Activated naive CD8-positive, alpha-beta T cell treated with anti-CD3 and anti-CD28 coated beads, Interleukin-2, amount 10 ng/mL, durations not matched to agents 7 days and 5 days (primary cell): ENCODE measurements at regions not wholly inside any gene's neighbourhood (a gene's known extent, or its start where the extent isn't known, plus 50 kb on each side); places are given as distances from the start of the nearest gene placed in this dataset.

Experiments
- ATAC-seq: fragments of 150-1000 bp; cut with Tn5 transposase; one replicate; pipeline ENCODE4 v1.10.0; 2021; ENCODE audit warnings: low read depth, moderate library complexity
- POLR2A ChIA-PET: fragments of 350-600 bp; sonication (Branson Sonifier 250); formaldehyde crosslinking; loops from one replicate; lab custom pipeline; 2021; ENCODE audit warnings: antibody characterized with exemption; lab: Charles Lee
- DNase-seq: peaks from one replicate; pipeline ENCODE4 v3.0.0; 2021
- H3K27ac Mint-ChIP-seq: one replicate; pipeline ENCODE4 v1.8.0; 2022; ENCODE audit warnings: mild to moderate bottlenecking, mixed read lengths
- H3K27me3 Mint-ChIP-seq: one replicate; pipeline ENCODE4 v1.8.0; 2022; ENCODE audit warnings: mild to moderate bottlenecking, moderate library complexity, mixed read lengths
- H3K36me3 Mint-ChIP-seq: one replicate; pipeline ENCODE4 v1.8.0; 2021; ENCODE audit warnings: mild to moderate bottlenecking, mixed read lengths
- H3K4me1 Mint-ChIP-seq: one replicate; pipeline ENCODE4 v1.8.0; 2021; ENCODE audit warnings: mixed read lengths
- H3K4me3 Mint-ChIP-seq: one replicate; pipeline ENCODE4 v1.8.0; 2022; ENCODE audit warnings: mild to moderate bottlenecking, moderate library complexity, mixed read lengths
- H3K9me3 Mint-ChIP-seq: one replicate; pipeline ENCODE4 v1.8.0; 2021; ENCODE audit warnings: mixed read lengths

- ATAC-seq: no peak
- no peak overlapping the region for H3K4me3 Mint-ChIP-seq
- H3K27ac Mint-ChIP-seq: no peak overlapping the region
Measured at GRCh38 chr4:28744066-28744465, 1883.4 kb downstream of the STIM2 start.

GRCh38 chr4:28754376-28754775 is 1893.7 kb downstream of the STIM2 start:
- POLR2A ChIA-PET: no interaction called here
- no peaks in the 10 kb centered on the region for H3K36me3 Mint-ChIP-seq
- no peak overlapping the region for H3K4me3 Mint-ChIP-seq
- H3K9me3 Mint-ChIP-seq: peaks cover 1% of the 10 kb centered on the region
- no peaks in the 10 kb centered on the region for H3K27me3 Mint-ChIP-seq
- no peak for DNase-seq
- H3K27ac Mint-ChIP-seq: no peak overlapping the region
- no peaks in the 10 kb centered on the region for H3K4me1 Mint-ChIP-seq
- no peak for ATAC-seq

More at GRCh38 chr4:28744066-28744465, 1883.4 kb downstream of the STIM2 start:
- H3K9me3 Mint-ChIP-seq: peaks cover 1% of the 10 kb centered on the region
- H3K36me3 Mint-ChIP-seq: no peaks in the 10 kb centered on the region
- POLR2A ChIA-PET: no interaction called here
- no peaks in the 10 kb centered on the region for H3K4me1 Mint-ChIP-seq
- no peak for DNase-seq
- H3K27me3 Mint-ChIP-seq: no peaks in the 10 kb centered on the region

- H3K27ac Mint-ChIP-seq: no peak overlapping the region
- DNase-seq: no peak
Measured at GRCh38 chr4:28755081-28755480, 1894.4 kb downstream of the STIM2 start.

GRCh38 chr4:28759064-28759463 is 1898.4 kb downstream of the STIM2 start:
- Mint-ChIP-seq H3K4me1 (no peaks in the 10 kb centered on the region), H3K4me3 (no peak overlapping the region), H3K9me3 (peaks cover 6% of the 10 kb centered on the region), H3K36me3 (no peaks in the 10 kb centered on the region), H3K27me3 (no peaks in the 10 kb centered on the region), H3K27ac (no peak overlapping the region)
- DNase-seq: no peak
- no peak for ATAC-seq
- POLR2A ChIA-PET: no interaction called here

More at GRCh38 chr4:28755081-28755480, 1894.4 kb downstream of the STIM2 start:
- H3K4me1 Mint-ChIP-seq: no peaks in the 10 kb centered on the region
- no peak overlapping the region for H3K4me3 Mint-ChIP-seq
- H3K27me3 Mint-ChIP-seq: no peaks in the 10 kb centered on the region
- ATAC-seq: no peak
- H3K9me3 Mint-ChIP-seq: peaks cover 6% of the 10 kb centered on the region
- H3K36me3 Mint-ChIP-seq: no peaks in the 10 kb centered on the region
- POLR2A ChIA-PET: no interaction called here

- no peak for DNase-seq
- no peak overlapping the region for H3K27ac Mint-ChIP-seq
- ATAC-seq: no peak
- H3K4me3 Mint-ChIP-seq: no peak overlapping the region
- no peaks in the 10 kb centered on the region for H3K36me3 Mint-ChIP-seq
- no peaks in the 10 kb centered on the region for H3K27me3 Mint-ChIP-seq
- POLR2A ChIA-PET: no interaction called here
- peaks cover 6% of the 10 kb centered on the region for H3K9me3 Mint-ChIP-seq
- H3K4me1 Mint-ChIP-seq: no peaks in the 10 kb centered on the region
Measured at GRCh38 chr4:28760003-28760402, 1899.4 kb downstream of the STIM2 start.

GRCh38 chr4:28772066-28772465 is 1911.4 kb downstream of the STIM2 start:
- Mint-ChIP-seq H3K27me3 (no peaks in the 10 kb centered on the region), H3K4me3 (no peak overlapping the region), H3K4me1 (no peaks in the 10 kb centered on the region), H3K36me3 (no peaks in the 10 kb centered on the region), H3K27ac (no peak overlapping the region), H3K9me3 (no peaks in the 10 kb centered on the region)
- POLR2A ChIA-PET: no interaction called here
- ATAC-seq (no peak), DNase-seq (no peak)

GRCh38 chr4:28772788-28773187 is 1912.1 kb downstream of the STIM2 start:
- H3K27me3 Mint-ChIP-seq: no peaks in the 10 kb centered on the region
- no peak overlapping the region for H3K27ac Mint-ChIP-seq
- POLR2A ChIA-PET: no interaction called here
- ATAC-seq: no peak
- H3K4me1 Mint-ChIP-seq: no peaks in the 10 kb centered on the region
- no peak overlapping the region for H3K4me3 Mint-ChIP-seq
- no peak for DNase-seq
- H3K9me3 Mint-ChIP-seq: no peaks in the 10 kb centered on the region
- H3K36me3 Mint-ChIP-seq: no peaks in the 10 kb centered on the region

- Mint-ChIP-seq H3K36me3 (no peaks in the 10 kb centered on the region), H3K27ac (no peak overlapping the region), H3K27me3 (no peaks in the 10 kb centered on the region), H3K9me3 (no peaks in the 10 kb centered on the region), H3K4me1 (no peaks in the 10 kb centered on the region), H3K4me3 (no peak overlapping the region)
- no peak for DNase-seq
- no peak for ATAC-seq
- POLR2A ChIA-PET: no interaction called here
Measured at GRCh38 chr4:28774344-28774743, 1913.7 kb downstream of the STIM2 start.

- ATAC-seq (no peak), DNase-seq (no peak)
- no peaks in the 10 kb centered on the region for H3K9me3 Mint-ChIP-seq
- POLR2A ChIA-PET: no interaction called here
- no peaks in the 10 kb centered on the region for H3K4me1 Mint-ChIP-seq
- H3K4me3 Mint-ChIP-seq: no peak overlapping the region
- H3K36me3 Mint-ChIP-seq: no peaks in the 10 kb centered on the region
- H3K27ac Mint-ChIP-seq: no peak overlapping the region
- no peaks in the 10 kb centered on the region for H3K27me3 Mint-ChIP-seq
Measured at GRCh38 chr4:28776004-28776403, 1915.4 kb downstream of the STIM2 start.

- Mint-ChIP-seq H3K27ac (no peak overlapping the region), H3K4me1 (no peaks in the 10 kb centered on the region), H3K36me3 (no peaks in the 10 kb centered on the region), H3K9me3 (peaks cover 2% of the 10 kb centered on the region), H3K4me3 (no peak overlapping the region), H3K27me3 (no peaks in the 10 kb centered on the region)
- POLR2A ChIA-PET: no interaction called here
- ATAC-seq (no peak), DNase-seq (no peak)
Measured at GRCh38 chr4:28784188-28784587, 1923.5 kb downstream of the STIM2 start.

GRCh38 chr4:28787947-28788346 is 1927.3 kb downstream of the STIM2 start:
- Mint-ChIP-seq H3K4me3 (no peak overlapping the region), H3K27me3 (no peaks in the 10 kb centered on the region), H3K27ac (no peak overlapping the region), H3K4me1 (no peaks in the 10 kb centered on the region), H3K9me3 (peaks cover 2% of the 10 kb centered on the region), H3K36me3 (no peaks in the 10 kb centered on the region)
- DNase-seq (no peak), ATAC-seq (no peak)
- POLR2A ChIA-PET: no interaction called here

- Mint-ChIP-seq H3K27me3 (no peaks in the 10 kb centered on the region), H3K4me1 (no peaks in the 10 kb centered on the region), H3K4me3 (no peak overlapping the region), H3K36me3 (no peaks in the 10 kb centered on the region), H3K27ac (no peak overlapping the region), H3K9me3 (peaks cover 2% of the 10 kb centered on the region)
- no peak for ATAC-seq
- POLR2A ChIA-PET: no interaction called here
- DNase-seq: no peak
Measured at GRCh38 chr4:28788929-28789490, 1928.4 kb downstream of the STIM2 start.

- H3K27me3 Mint-ChIP-seq: no peaks in the 10 kb centered on the region
- H3K27ac Mint-ChIP-seq: no peak overlapping the region
- DNase-seq: no peak
- POLR2A ChIA-PET: no interaction called here
- no peaks in the 10 kb centered on the region for H3K4me1 Mint-ChIP-seq
- H3K36me3 Mint-ChIP-seq: no peaks in the 10 kb centered on the region
- peaks cover 2% of the 10 kb centered on the region for H3K9me3 Mint-ChIP-seq
- no peak for ATAC-seq
- H3K4me3 Mint-ChIP-seq: no peak overlapping the region
Measured at GRCh38 chr4:28792917-28793597, 1927.1 kb upstream of the PCDH7 start.

GRCh38 chr4:28799696-28800095 is 1920.5 kb upstream of the PCDH7 start:
- Mint-ChIP-seq H3K36me3 (no peaks in the 10 kb centered on the region), H3K4me3 (no peak overlapping the region), H3K27me3 (no peaks in the 10 kb centered on the region), H3K9me3 (no peaks in the 10 kb centered on the region), H3K27ac (no peak overlapping the region), H3K4me1 (no peaks in the 10 kb centered on the region)
- ATAC-seq: no peak
- POLR2A ChIA-PET: no interaction called here
- DNase-seq: no peak
